GM23248 (cell line): ENCODE measurements at regions not wholly inside any gene's neighbourhood (a gene's known extent, or its start where the extent isn't known, plus 50 kb on each side); places are given as distances from the start of the nearest gene placed in this dataset.

Experiments used
- DNase-seq: peaks from one replicate; pipeline ENCODE4 v3.0.0-alpha.2; 2015
- H2AFZ ChIP-seq: fragments of 200-600 bp; sonication (generic); 2 replicates; pipeline ENCODE4 v1.6.1; 2016; ENCODE audit warnings: antibody characterized with exemption
- H3F3A ChIP-seq: fragments of 200-600 bp; sonication (generic); 2 replicates; pipeline ENCODE4 v1.6.1; 2016; ENCODE audit warnings: mild to moderate bottlenecking, antibody characterized with exemption, mixed run types; ENCODE audit not compliant: insufficient read depth
- H3K27ac ChIP-seq: fragments of 200-600 bp; sonication (generic); 2 replicates; pipeline ENCODE4 v1.5.1; 2016; ENCODE audit warnings: mild to moderate bottlenecking
- H3K27me3 ChIP-seq: fragments of 200-600 bp; sonication (generic); replicated peaks from 2 replicates; pipeline ENCODE4 v1.6.1; 2016; ENCODE audit warnings: mild to moderate bottlenecking; ENCODE audit not compliant: insufficient read depth
- H3K36me3 ChIP-seq: fragments of 200-600 bp; sonication (generic); 2 replicates; pipeline ENCODE4 v1.6.1; 2016; ENCODE audit warnings: low read depth, mild to moderate bottlenecking
- H3K4me1 ChIP-seq: fragments of 200-600 bp; sonication (generic); 2 replicates; pipeline ENCODE4 v1.6.1; 2016; ENCODE audit warnings: mild to moderate bottlenecking; ENCODE audit not compliant: insufficient read depth
- H3K4me2 ChIP-seq: fragments of 200-600 bp; sonication (generic); one replicate; pipeline ENCODE4 v1.6.1; 2016; ENCODE audit warnings: mild to moderate bottlenecking; ENCODE audit not compliant: unreplicated experiment
- H3K4me3 ChIP-seq: fragments of 200-600 bp; sonication (generic); 2 replicates; pipeline ENCODE4 v1.5.1; 2016; ENCODE audit warnings: mild to moderate bottlenecking
- H3K79me2 ChIP-seq: fragments of 200-600 bp; sonication (generic); 2 replicates; pipeline ENCODE4 v1.6.1; 2016; ENCODE audit warnings: mild to moderate bottlenecking; ENCODE audit not compliant: insufficient read depth
- H3K9ac ChIP-seq: fragments of 200-600 bp; sonication (generic); 2 replicates; pipeline ENCODE4 v1.6.1; 2016; ENCODE audit warnings: mild to moderate bottlenecking
- H3K9me2 ChIP-seq: fragments of 200-600 bp; sonication (generic); 2 replicates; pipeline ENCODE4 v1.6.1; 2016; ENCODE audit warnings: mixed run types, mild to moderate bottlenecking, moderate library complexity; ENCODE audit not compliant: insufficient read depth
- H3K9me3 ChIP-seq: fragments of 200-600 bp; sonication (generic); one replicate; pipeline ENCODE4 v1.6.1; 2017; ENCODE audit warnings: low read depth
- H4K20me1 ChIP-seq: fragments of 200-600 bp; sonication (generic); 2 replicates; pipeline ENCODE4 v1.6.0; 2016; ENCODE audit not compliant: insufficient read depth
- EZH2 ChIP-seq: fragments of 200-600 bp; sonication (generic); IDR thresholded peaks from 2 replicates; pipeline ENCODE4 v1.6.1; 2018; ENCODE audit warnings: antibody characterized with exemption, mild to moderate bottlenecking; ENCODE audit not compliant: insufficient read depth, poor library complexity, severe bottlenecking
- EZH2phosphoT487 ChIP-seq: fragments of 200-600 bp; sonication (generic); IDR thresholded peaks from 2 replicates; pipeline ENCODE4 v1.6.1; 2018; ENCODE audit warnings: antibody characterized with exemption, moderate library complexity, mild to moderate bottlenecking, low read depth; ENCODE audit not compliant: insufficient read depth
- WGBS, 2 experiments: methylation state at CpG; one replicate each; pipeline ENCODE4 v1.1.6; 2015 to 2017; ENCODE audit warnings: low lambda C conversion rate in 2 of 2, low coverage in 1 of 2; ENCODE audit errors: missing lambda C conversion rate in 2 of 2; 5-methylcytosine and 5-hydroxymethylcytosine counted together
- in situ Hi-C: fragments of 300-500 bp; cut with MboI; formaldehyde crosslinking; loops from 2 replicates; pipeline ENCODE4 v1.15.0; 2020

DNA sequence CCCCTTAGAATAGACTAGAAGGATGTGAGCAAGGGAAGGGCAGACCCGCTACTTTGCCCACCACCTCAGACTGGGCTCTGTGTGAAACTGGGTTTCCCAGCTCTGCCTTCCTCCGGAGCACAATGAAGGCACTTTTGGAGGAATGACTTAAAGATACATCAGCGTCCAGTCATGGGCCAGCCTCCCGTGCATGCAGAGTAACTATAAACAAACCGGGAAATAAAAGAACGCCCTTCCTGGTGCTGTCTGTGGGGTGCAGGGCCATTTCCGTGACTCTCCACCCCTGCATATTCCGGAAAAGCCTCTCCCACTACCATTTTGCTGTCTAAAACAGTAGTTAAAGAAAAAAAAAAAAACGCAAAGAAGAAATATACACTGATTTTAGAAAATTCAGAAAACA, 165.9 kb upstream of the IRX4 start:
- Histone ChIP-seq H3K9me3 (no peaks in the 10 kb centered on the region), H3K27me3 (0 out of 2 replicates have a peak, but pooled peaks cover 3% of the 10 kb centered on the region), H2AFZ (no peak overlapping the region), H3K9ac (no peak overlapping the region), H3K36me3 (no peaks in the 10 kb centered on the region), H3F3A (no peaks in the 10 kb centered on the region), H3K4me2 (no peak overlapping the region), H3K4me1 (no peaks in the 10 kb centered on the region), H3K27ac (no peak overlapping the region), H3K4me3 (no peak overlapping the region), H3K79me2 (no peaks in the 10 kb centered on the region), H4K20me1 (no peaks in the 10 kb centered on the region), H3K9me2 (no peaks in the 10 kb centered on the region)
- no peak for DNase-seq
- WGBS, 2 experiments: 22 to 25% methylated on average over 9 of the region's 9 CpGs
- in situ Hi-C loops: no loop called here
- TF ChIP-seq EZH2: no peak
- TF ChIP-seq EZH2phosphoT487: no peak

DNA sequence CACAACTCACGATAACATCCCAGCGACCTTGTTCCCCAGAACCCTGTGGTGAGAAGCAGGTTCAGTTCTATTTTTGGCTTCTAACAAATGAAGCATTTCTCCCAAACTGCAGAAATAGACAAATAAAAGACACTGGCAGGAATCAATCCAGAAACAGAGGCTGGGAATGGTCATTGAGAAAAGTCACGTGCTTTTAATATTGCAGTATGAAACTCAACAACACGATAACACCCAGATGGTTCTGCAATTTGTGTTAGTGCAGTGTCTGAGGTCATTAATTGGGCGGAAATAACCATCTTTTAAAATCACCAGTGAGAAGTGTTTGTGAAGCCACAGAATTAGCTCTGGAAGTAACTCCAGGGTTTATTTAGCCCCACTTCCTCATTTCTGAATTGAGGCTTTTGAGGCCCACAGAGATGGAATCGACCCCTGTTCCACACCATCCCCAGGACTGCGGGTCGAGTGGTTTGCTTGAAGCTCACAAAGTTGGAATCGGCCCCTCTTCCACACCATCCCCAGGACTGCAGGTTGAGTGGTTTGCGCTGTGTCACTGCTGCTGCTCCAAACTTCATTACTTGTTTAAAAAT, 164.7 kb upstream of the IRX4 start:
- TF ChIP-seq EZH2phosphoT487 (no peak), EZH2 (no peak)
- in situ Hi-C loops: no loop called here
- Histone ChIP-seq H3K4me3 (no peak overlapping the region), H3K9ac (no peak overlapping the region), H2AFZ (no peak overlapping the region), H3F3A (no peaks in the 10 kb centered on the region), H4K20me1 (no peaks in the 10 kb centered on the region), H3K27ac (no peak overlapping the region), H3K9me2 (no peaks in the 10 kb centered on the region), H3K9me3 (no peaks in the 10 kb centered on the region), H3K79me2 (no peaks in the 10 kb centered on the region), H3K4me2 (no peak overlapping the region), H3K27me3 (0 out of 2 replicates have a peak, but pooled peaks cover 3% of the 10 kb centered on the region), H3K36me3 (no peaks in the 10 kb centered on the region), H3K4me1 (no peaks in the 10 kb centered on the region)
- 39 to 40% methylated on average over 10 of the region's 10 CpGs for WGBS, 2 experiments
- DNase-seq: no peak

DNA sequence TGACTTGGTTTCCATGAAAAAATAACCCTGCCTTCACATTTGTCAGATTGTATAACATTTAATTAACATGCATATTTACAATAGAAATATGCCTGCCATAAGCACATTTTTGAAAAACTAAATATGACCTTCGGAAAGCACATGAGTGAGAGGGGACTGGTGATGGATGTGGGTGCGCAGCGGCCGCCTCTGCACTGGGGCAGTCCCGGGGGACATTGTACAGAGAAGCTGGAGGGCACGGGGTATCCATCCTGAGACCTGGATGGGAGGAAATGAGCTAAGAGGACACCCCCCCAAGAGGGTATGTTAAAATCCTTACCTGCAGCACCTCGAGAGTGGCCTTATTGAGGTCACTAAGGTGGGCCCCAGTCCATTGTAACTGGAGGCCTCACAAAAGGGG, 161.3 kb upstream of the IRX4 start:
- 44 to 50% methylated on average over 7 of the region's 7 CpGs for WGBS, 2 experiments
- Histone ChIP-seq H3F3A (no peaks in the 10 kb centered on the region), H3K9ac (no peak overlapping the region), H3K9me2 (no peaks in the 10 kb centered on the region), H2AFZ (no peak overlapping the region), H3K27ac (no peak overlapping the region), H3K4me1 (no peaks in the 10 kb centered on the region), H3K36me3 (no peaks in the 10 kb centered on the region), H3K4me3 (no peak overlapping the region), H4K20me1 (no peaks in the 10 kb centered on the region), H3K9me3 (no peaks in the 10 kb centered on the region), H3K27me3 (peaks cover 3% of the 10 kb centered on the region; the same call in 1 of the 2 replicates), H3K4me2 (no peak overlapping the region), H3K79me2 (no peaks in the 10 kb centered on the region)
- in situ Hi-C loops: no loop called here
- no peak for DNase-seq
- TF ChIP-seq EZH2 (no peak), EZH2phosphoT487 (no peak)

DNA sequence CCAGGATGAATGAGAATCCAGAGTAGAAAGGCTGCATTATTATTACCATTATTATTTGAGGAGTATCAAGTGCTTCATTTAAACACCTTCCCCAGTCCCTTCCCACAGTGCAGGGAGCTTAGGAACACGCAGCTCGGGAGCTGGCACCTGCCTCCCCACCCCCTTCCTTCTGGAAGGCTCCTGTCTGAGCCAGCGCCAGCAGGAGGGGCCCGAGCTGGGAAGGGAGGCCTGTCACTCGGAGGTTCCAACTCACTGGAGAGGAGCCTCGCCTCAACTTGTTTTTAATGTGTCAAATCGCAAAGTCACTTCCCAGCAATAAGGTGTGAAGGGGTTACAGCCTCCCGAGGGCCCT, 156.4 kb upstream of the IRX4 start:
- H3K27me3 ChIP-seq: peaks cover 12% of the 10 kb centered on the region
- DNase-seq: no peak
- H3K4me2 ChIP-seq: no peak overlapping the region
- H3K36me3 ChIP-seq: no peaks in the 10 kb centered on the region
- H2AFZ ChIP-seq: no peak overlapping the region
- no peaks in the 10 kb centered on the region for H3K79me2 ChIP-seq
- 7 to 10% methylated on average over 8 of the region's 8 CpGs for whole genome bisulfite sequencing, 2 experiments
- H3K27ac ChIP-seq: no peak overlapping the region
- no peaks in the 10 kb centered on the region for H3K9me2 ChIP-seq
- no peaks in the 10 kb centered on the region for H4K20me1 ChIP-seq
- H3K4me1 ChIP-seq: no peaks in the 10 kb centered on the region
- H3K9me3 ChIP-seq: no peaks in the 10 kb centered on the region
- no peak overlapping the region for H3K9ac ChIP-seq
- in situ Hi-C loops: no loop called here
- no peak overlapping the region for H3K4me3 ChIP-seq
- H3F3A ChIP-seq: no peaks in the 10 kb centered on the region
- TF ChIP-seq EZH2 (no peak), EZH2phosphoT487 (no peak)
